ENCODE measurements at regions not wholly inside any gene's neighbourhood (a gene's known extent, or its start where the extent isn't known, plus 50 kb on each side); places are given as distances from the start of the nearest gene placed in this dataset.

- TF ChIP-seq PHF21A (CRISPR knock-in tag; IDR thresholded peaks at IDR 0.05) = no peak
- TF ChIP-seq ZNF710 (CRISPR knock-in tag; IDR thresholded peaks at IDR 0.05; ENCODE audit: borderline replicate concordance) = no peak
- no peak for TF ChIP-seq GMEB2 (CRISPR knock-in tag; IDR thresholded peaks at IDR 0.05; ENCODE audit: low read depth)
- TF ChIP-seq SP2 (CRISPR knock-in tag; IDR thresholded peaks at IDR 0.05) = no peak
- no peak for TF ChIP-seq LRRFIP1 (CRISPR knock-in tag; conservative IDR thresholded peaks at IDR 0.05)
- no peak for TF ChIP-seq ZNF225 (CRISPR knock-in tag; IDR thresholded peaks at IDR 0.05)
These were observed 410.9 kb downstream of the INSC start (continued) for GRCh38 chr11:15525582-15525981.

- H3K4me1 ChIP-seq (ENCODE audit: insufficient read depth, low read length) = no peaks in the 10 kb centered on the region
- H3K79me2 ChIP-seq (ENCODE audit: insufficient read depth, low read length) = no peaks in the 10 kb centered on the region
- FAIRE-seq (no peak), ATAC-seq (no peak), DNase-seq (ENCODE audit: low spot score) (no peak)
- no peaks in the 10 kb centered on the region for H3K27me3 ChIP-seq (ENCODE audit: control insufficient read depth in 1 of 2, insufficient read depth in 2 of 2, low read length in 2 of 2)
- H3K4me3 ChIP-seq (replicated peaks in 1 of 3; ENCODE audit: insufficient read depth in 1 of 3, low read depth in 2 of 3, low read length in 3 of 3) = no peak overlapping the region
- peaks cover 27% of the 10 kb centered on the region for H3K9me3 ChIP-seq (ENCODE audit: low read length)
- no peak overlapping the region for H2AFZ ChIP-seq (ENCODE audit: low read length)
- no peak overlapping the region for H3K4me2 ChIP-seq (ENCODE audit: low read depth, low read length)
- intact Hi-C loops (cut with micrococcal nuclease; ENCODE audit: unreplicated experiment) = no loop called here
- WGBS (ENCODE audit: low lambda C conversion rate) = 0% methylated on average over 1 of the region's 2 CpGs
- in situ Hi-C loops (cut with HindIII; ENCODE audit: extremely low pct_ligation_motif_present, low pct_unique_long_range_greater_than_20kb) = no loop called here
- no TSS peak for BruUV-seq (replicated peaks)
- H4K20me1 ChIP-seq (ENCODE audit: insufficient read depth, low read length) = no peaks in the 10 kb centered on the region
- H3K36me3 ChIP-seq (replicated peaks in 1 of 2; ENCODE audit: control insufficient read depth in 1 of 2, insufficient read depth in 2 of 2, low read length in 2 of 2) = no peaks in the 10 kb centered on the region
- ChIA-PET POLR2A (no interaction called here), CTCF (ENCODE audit: low intra/inter-chr PET ratio, low total read pairs) (no interaction called here)
- H3K9ac ChIP-seq (ENCODE audit: insufficient read depth, low read depth, low read length) = no peak overlapping the region
- H3K27ac ChIP-seq (ENCODE audit: extremely low read length, insufficient read depth, low read length) = no peak overlapping the region
- TF ChIP-seq ZNF788 (CRISPR knock-in tag; IDR thresholded peaks at IDR 0.05; ENCODE audit: borderline replicate concordance) (no peak), MED8 (CRISPR knock-in tag; IDR thresholded peaks at IDR 0.05; ENCODE audit: insufficient replicate concordance) (no peak), ZFYVE20 (CRISPR knock-in tag; IDR thresholded peaks at IDR 0.05; ENCODE audit: borderline replicate concordance, low read depth) (no peak), ZBTB20 (CRISPR knock-in tag; IDR thresholded peaks at IDR 0.05; ENCODE audit: borderline replicate concordance, low read depth) (no peak), ZNF800 (CRISPR knock-in tag; IDR thresholded peaks at IDR 0.05) (no peak), MAX (IDR thresholded peaks at IDR 0.05) (no peak), ZNF75D (CRISPR knock-in tag; IDR thresholded peaks at IDR 0.05; ENCODE audit: borderline replicate concordance) (no peak), REL (CRISPR knock-in tag; conservative IDR thresholded peaks at IDR 0.05) (no peak), MTA1 (CRISPR knock-in tag; IDR thresholded peaks at IDR 0.05; ENCODE audit: borderline replicate concordance) (no peak), ZBTB38 (CRISPR knock-in tag; IDR thresholded peaks at IDR 0.05) (no peak)
These were observed 411.3 kb downstream of the INSC start for GRCh38 chr11:15526032-15526431.
